Thymus (tissue), 11 donors: ENCODE measurements at regions not wholly inside any gene's neighbourhood (a gene's known extent, or its start where the extent isn't known, plus 50 kb on each side); places are given as distances from the start of the nearest gene placed in this dataset.

Experiments
- DNase-seq, 9 donors: peaks; one replicate each; pipeline ENCODE4 v3.0.0-alpha.2; 2013; ENCODE audit warnings: low spot score in 9 of 9, low read depth in 6 of 9, missing footprints in 1 of 9
- H3K27ac ChIP-seq, 2 donors: one replicate each; pipeline ENCODE4 v1.5.1; 2013; ENCODE audit warnings: control low read depth in 1 of 2, low read depth in 1 of 2, low read length in 1 of 2, mild to moderate bottlenecking in 1 of 2, moderate library complexity in 1 of 2
- H3K27me3 ChIP-seq, 2 donors: one replicate each; pipeline ENCODE4 v1.5.1; 2013; ENCODE audit warnings: low read length in 1 of 2; ENCODE audit not compliant: control insufficient read depth in 2 of 2, insufficient read depth in 1 of 2
- H3K36me3 ChIP-seq, 2 donors: one replicate each; pipeline ENCODE4 v1.5.1; 2013; ENCODE audit warnings: low read length in 1 of 2, mild to moderate bottlenecking in 1 of 2, moderate library complexity in 1 of 2; ENCODE audit not compliant: control insufficient read depth in 2 of 2, insufficient read depth in 2 of 2
- H3K4me1 ChIP-seq, 2 donors: one replicate each; pipeline ENCODE4 v1.5.1; 2013; ENCODE audit warnings: low read length in 2 of 2; ENCODE audit not compliant: control insufficient read depth in 2 of 2, insufficient read depth in 2 of 2
- H3K4me3 ChIP-seq, 2 donors: one replicate each; pipeline ENCODE4 v1.5.1; 2013; ENCODE audit warnings: low read length in 2 of 2, control low read depth in 1 of 2, mild to moderate bottlenecking in 1 of 2
- H3K9me3 ChIP-seq, 2 donors: one replicate each; pipeline ENCODE4 v1.5.1; 2013; ENCODE audit warnings: low read length in 1 of 2, mild to moderate bottlenecking in 1 of 2; ENCODE audit not compliant: control insufficient read depth in 2 of 2, insufficient read depth in 1 of 2
- WGBS: extraction: QIAGEN DNeasy Blood & Tissue Kit; methylation state at CpG from one replicate; pipeline ENCODE4 v1.1.7; 2013; 5-methylcytosine and 5-hydroxymethylcytosine counted together
- donor health status: healthy.

- Histone ChIP-seq H3K27ac (no peak overlapping the region), H3K4me3 (no peak overlapping the region), H3K9me3 (no peaks in the 10 kb centered on the region), H3K4me1 (no peaks in the 10 kb centered on the region), H3K36me3 (no peaks in the 10 kb centered on the region), H3K27me3 (no peaks in the 10 kb centered on the region)
- 89% methylated on average over 2 of the region's 2 CpGs for WGBS
- DNase-seq = no peak
Measured at GRCh38 chr2:223467196-223467595, 135.0 kb downstream of the SCG2 start.

- 81% methylated on average over 6 of the region's 6 CpGs for WGBS
- DNase-seq = no peak
- Histone ChIP-seq H3K4me1 (no peaks in the 10 kb centered on the region), H3K9me3 (no peaks in the 10 kb centered on the region), H3K27me3 (no peaks in the 10 kb centered on the region), H3K27ac (no peak overlapping the region), H3K4me3 (no peak overlapping the region), H3K36me3 (no peaks in the 10 kb centered on the region)
Measured at GRCh38 chr2:223469270-223470046, 132.7 kb downstream of the SCG2 start.

DNA sequence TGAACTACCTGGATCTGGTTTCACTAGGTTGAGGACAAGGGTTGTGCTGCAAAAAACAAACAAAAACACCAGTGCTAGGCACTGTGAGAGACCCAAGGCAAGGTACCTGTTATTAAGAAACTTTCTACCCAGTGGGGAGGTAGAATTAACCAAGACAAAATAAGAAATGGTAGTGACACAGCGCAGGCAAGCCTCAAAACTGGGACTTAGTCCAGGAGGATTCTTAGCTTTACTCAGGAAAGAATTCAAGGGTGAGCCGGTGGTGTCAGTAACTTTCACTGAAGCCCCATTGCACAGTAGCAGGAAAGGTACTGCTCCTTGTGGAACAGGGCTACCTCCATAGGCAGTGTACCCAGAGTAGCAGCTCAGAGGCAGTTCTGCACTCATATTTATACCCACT lies 131.6 kb downstream of the SCG2 start:
- H3K36me3 ChIP-seq = no peaks in the 10 kb centered on the region

GRCh38 chr2:223472771-223473170 lies 129.4 kb downstream of the SCG2 start:
- 98% methylated on average over 4 of the region's 4 CpGs for WGBS

More for the DNA sequence above, 131.6 kb downstream of the SCG2 start:
- H3K9me3 ChIP-seq = no peaks in the 10 kb centered on the region
- no peak overlapping the region for H3K4me3 ChIP-seq
- no peak overlapping the region for H3K27ac ChIP-seq
- no peaks in the 10 kb centered on the region for H3K27me3 ChIP-seq
- H3K4me1 ChIP-seq = no peaks in the 10 kb centered on the region
- 48% methylated on average over 2 of the region's 2 CpGs for WGBS
- DNase-seq = no peak

GRCh38 chr2:223474893-223475292 lies 127.3 kb downstream of the SCG2 start:
- H3K36me3 ChIP-seq = no peaks in the 10 kb centered on the region
- no peak overlapping the region for H3K27ac ChIP-seq
- WGBS = 75% methylated on average over 2 of the region's 2 CpGs
- no peak overlapping the region for H3K4me3 ChIP-seq
- no peaks in the 10 kb centered on the region for H3K27me3 ChIP-seq
- H3K4me1 ChIP-seq = no peaks in the 10 kb centered on the region
- no peaks in the 10 kb centered on the region for H3K9me3 ChIP-seq
- DNase-seq = no peak

More at GRCh38 chr2:223472771-223473170, 129.4 kb downstream of the SCG2 start:
- Histone ChIP-seq H3K36me3 (no peaks in the 10 kb centered on the region), H3K27me3 (no peaks in the 10 kb centered on the region), H3K4me3 (no peak overlapping the region), H3K27ac (no peak overlapping the region), H3K4me1 (no peaks in the 10 kb centered on the region), H3K9me3 (no peaks in the 10 kb centered on the region)
- no peak for DNase-seq

DNA sequence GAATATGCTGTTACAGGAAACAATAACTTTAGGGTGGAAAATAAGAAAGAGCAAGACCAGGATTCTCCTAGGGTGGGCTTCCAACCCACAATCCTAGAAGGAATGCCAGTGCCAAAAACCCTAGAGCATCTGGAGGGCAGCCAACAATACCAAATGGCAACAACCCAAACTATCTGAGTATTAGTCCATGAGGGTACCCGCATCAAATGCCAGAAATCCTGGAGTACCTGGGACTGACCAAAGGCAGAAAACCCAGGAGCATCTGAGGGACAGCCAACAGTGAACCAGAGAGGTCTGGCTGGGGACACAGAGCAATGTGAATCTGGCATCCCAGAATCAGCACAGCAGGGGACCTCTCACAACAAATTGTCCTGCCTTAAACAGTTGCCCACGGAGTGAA lies 126.3 kb downstream of the SCG2 start:
- no peaks in the 10 kb centered on the region for H3K4me1 ChIP-seq
- no peaks in the 10 kb centered on the region for H3K27me3 ChIP-seq
- no peak for DNase-seq
- WGBS = 79% methylated on average over 2 of the region's 2 CpGs
- no peaks in the 10 kb centered on the region for H3K36me3 ChIP-seq
- no peak overlapping the region for H3K4me3 ChIP-seq
- H3K27ac ChIP-seq = no peak overlapping the region
- no peaks in the 10 kb centered on the region for H3K9me3 ChIP-seq

DNA sequence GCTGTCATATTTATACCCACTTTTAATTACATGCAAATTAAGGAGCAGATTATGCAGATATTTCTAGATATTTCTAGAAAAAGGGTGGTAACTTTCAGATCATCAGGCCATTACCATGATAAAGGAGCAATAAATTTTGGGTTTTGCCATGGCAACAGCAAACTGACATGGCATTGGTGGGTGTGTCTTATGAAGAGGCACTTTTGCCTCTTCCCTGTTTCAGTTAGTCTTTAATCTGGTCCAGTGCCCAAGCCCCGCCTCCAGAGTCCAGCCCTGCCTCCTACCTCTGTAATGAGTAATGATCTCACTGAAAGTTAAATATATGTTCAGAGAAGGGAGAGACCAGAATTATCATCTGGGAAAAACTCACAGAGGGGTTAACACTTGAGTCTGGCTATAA lies 124.8 kb downstream of the SCG2 start:
- WGBS = 94% methylated on average over 1 of the region's 1 CpG
- Histone ChIP-seq H3K4me1 (no peaks in the 10 kb centered on the region), H3K9me3 (no peaks in the 10 kb centered on the region), H3K4me3 (no peak overlapping the region), H3K36me3 (no peaks in the 10 kb centered on the region), H3K27ac (no peak overlapping the region), H3K27me3 (no peaks in the 10 kb centered on the region)
- no peak for DNase-seq

GRCh38 chr2:223481486-223481885 lies 120.7 kb downstream of the SCG2 start:
- 94% methylated on average over 5 of the region's 5 CpGs for WGBS
- DNase-seq = no peak
- Histone ChIP-seq H3K27ac (no peak overlapping the region), H3K4me1 (no peaks in the 10 kb centered on the region), H3K36me3 (no peaks in the 10 kb centered on the region), H3K9me3 (no peaks in the 10 kb centered on the region), H3K4me3 (no peak overlapping the region), H3K27me3 (no peaks in the 10 kb centered on the region)

- DNase-seq = no peak
- no peaks in the 10 kb centered on the region for H3K4me1 ChIP-seq
- H3K9me3 ChIP-seq = no peaks in the 10 kb centered on the region
- no peaks in the 10 kb centered on the region for H3K27me3 ChIP-seq
- H3K27ac ChIP-seq = no peak overlapping the region
- H3K4me3 ChIP-seq = no peak overlapping the region
- H3K36me3 ChIP-seq = no peaks in the 10 kb centered on the region
Measured at GRCh38 chr2:223486751-223487150, 115.4 kb downstream of the SCG2 start.
